22Rv1 (cell line): ENCODE measurements at regions not wholly inside any gene's neighbourhood (a gene's known extent, or its start where the extent isn't known, plus 50 kb on each side); places are given as distances from the start of the nearest gene placed in this dataset.

Experiments
- CTCF ChIP-seq: fragments of 450-650 bp; IDR thresholded peaks from 2 replicates; pipeline ENCODE4 v1.5.1; 2017; ENCODE audit warnings: mild to moderate bottlenecking
- ZFX ChIP-seq: fragments of 450-650 bp; IDR thresholded peaks from 2 replicates; pipeline ENCODE4 v1.6.1; 2017; ENCODE audit warnings: antibody characterized with exemption, borderline replicate concordance

GRCh38 chr10:54908019-54908418, 107.0 kb upstream of the PCDH15 start:
- TF ChIP-seq CTCF (no peak), ZFX (no peak)
